Ovary (tissue), 7 donors: ENCODE measurements at regions not wholly inside any gene's neighbourhood (a gene's known extent, or its start where the extent isn't known, plus 50 kb on each side); places are given as distances from the start of the nearest gene placed in this dataset.

ENCODE experiments used
- DNase-seq, 5 donors: peaks; one replicate each; pipeline ENCODE4 v3.0.0-alpha.2; 2019 to 2020
- H3K27ac ChIP-seq, 2 donors: fragments of 200-600 bp; one replicate each; pipeline versions ENCODE4 v1.5.1 to v1.8.0; 2019 to 2022
- H3K27me3 ChIP-seq: fragments of 200-600 bp; one replicate; pipeline ENCODE4 v1.8.0; 2022
- H3K36me3 ChIP-seq: fragments of 200-600 bp; sonication (generic); one replicate; pipeline ENCODE4 v1.5.1; 2019
- H3K4me1 ChIP-seq: one replicate; pipeline ENCODE4 v1.8.1; 2013; ENCODE audit warnings: mild to moderate bottlenecking, moderate library complexity; ENCODE audit not compliant: insufficient read depth
- H3K4me3 ChIP-seq: fragments of 200-600 bp; sonication (generic); one replicate; pipeline ENCODE4 v1.5.1; 2017
- H3K9me3 ChIP-seq, 2 donors: fragments of 200-600 bp in 1 of 2; sonication (generic) in 1 of 2; one replicate each; pipeline versions ENCODE4 v1.5.1 to v1.8.1; 2013 to 2019; ENCODE audit warnings: mild to moderate bottlenecking in 1 of 2, moderate library complexity in 1 of 2
- CTCF ChIP-seq, 3 donors: fragments of 450-650 bp in 2 of 3; fragments of 200-600 bp in 1 of 3; IDR thresholded peaks; one replicate each; pipeline versions ENCODE4 v1.5.1 to v1.8.0; 2016 to 2022; ENCODE audit warnings: antibody characterized with exemption in 3 of 3, mild to moderate bottlenecking in 1 of 3
- EP300 ChIP-seq: sonication (generic); formaldehyde crosslinking; IDR thresholded peaks from one replicate; pipeline ENCODE4 v1.6.1; 2017; ENCODE audit warnings: antibody characterized with exemption
- POLR2A ChIP-seq: fragments of 450-650 bp; IDR thresholded peaks from one replicate; pipeline ENCODE4 v1.6.1; 2017; ENCODE audit warnings: antibody characterized with exemption, mild to moderate bottlenecking, moderate library complexity
- WGBS, 3 donors: extraction: QIAGEN DNeasy Blood & Tissue Kit in 1 of 3; methylation state at CpG; one replicate each; pipeline versions ENCODE4 v1.1.5 to v1.1.7; 2013 to 2017; 5-methylcytosine and 5-hydroxymethylcytosine counted together
- intact Hi-C, 4 donors: fragments of 100-400 bp; cut with DNase I; formaldehyde crosslinking; loops; one replicate each; pipeline versions ENCODE4 v1.11.0 to v1.15.1; 2022 to 2023
- donor health status: DM: no; HTN: no; CAD: no; lungs with moderate emphysema.
- donor health status: DM: no; HTN: no; CAD: no.
- donor health status: Bipolar disorder and iron deficiency.
- donor health status: DM: no; HTN: no; CAD: no.
- donor health status: DM: yes; HTN: yes; CAD: no.

DNA sequence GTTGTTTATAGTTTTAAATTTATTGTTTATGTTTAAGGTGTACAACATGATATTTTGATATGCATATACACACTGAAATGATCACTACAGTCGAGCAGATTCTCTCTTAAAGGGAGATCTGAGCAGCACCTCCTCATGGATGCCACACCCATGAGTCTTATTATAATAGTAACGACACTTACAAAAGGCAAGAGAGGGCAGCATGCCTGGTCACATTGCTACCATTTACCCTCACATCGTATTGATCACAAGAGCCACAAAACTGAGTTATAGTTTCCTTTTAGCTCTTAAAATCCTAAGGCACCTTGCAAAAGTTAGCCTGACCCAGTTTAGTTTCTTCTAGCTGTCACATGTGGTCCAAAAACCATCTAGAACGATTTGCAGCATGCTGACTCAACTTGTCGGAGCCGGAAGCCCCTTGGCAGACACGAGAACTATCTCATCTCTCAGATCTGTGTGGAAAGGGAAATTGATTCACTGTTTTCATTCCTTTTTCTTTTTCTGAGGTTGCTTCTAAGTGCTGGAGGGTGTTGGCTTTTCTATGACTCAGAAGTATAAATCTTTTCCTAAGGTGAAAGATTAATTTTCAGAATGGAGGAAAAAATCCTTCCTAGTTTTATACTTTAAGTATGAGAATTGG, 85.3 kb downstream of the CDC42EP3 start:
- H3K27me3 ChIP-seq: no peaks in the 10 kb centered on the region
- peak in 2 of 5 donors; percentile 22 to 47 for DNase-seq
- intact Hi-C loops: no loop called here
- H3K36me3 ChIP-seq: no peaks in the 10 kb centered on the region
- peaks cover 19% of the 10 kb centered on the region for H3K4me1 ChIP-seq
- WGBS, 3 donors: 13 to 20% (median 13%) methylated on average over 7 of the region's 7 CpGs
- no peaks in the 10 kb centered on the region for H3K9me3 ChIP-seq
- no peak overlapping the region for H3K4me3 ChIP-seq
- TF ChIP-seq EP300 (no peak), POLR2A (no peak), CTCF (IDR thresholded peaks at IDR 0.05) (no peak)
- no peak overlapping the region for H3K27ac ChIP-seq

GRCh38 chr2:37586663-37587317, 84.7 kb downstream of the CDC42EP3 start:
- WGBS, 3 donors: 74 to 88% (median 87%) methylated on average over 3 of the region's 3 CpGs
- H3K4me1 ChIP-seq: peaks cover 19% of the 10 kb centered on the region

DNA sequence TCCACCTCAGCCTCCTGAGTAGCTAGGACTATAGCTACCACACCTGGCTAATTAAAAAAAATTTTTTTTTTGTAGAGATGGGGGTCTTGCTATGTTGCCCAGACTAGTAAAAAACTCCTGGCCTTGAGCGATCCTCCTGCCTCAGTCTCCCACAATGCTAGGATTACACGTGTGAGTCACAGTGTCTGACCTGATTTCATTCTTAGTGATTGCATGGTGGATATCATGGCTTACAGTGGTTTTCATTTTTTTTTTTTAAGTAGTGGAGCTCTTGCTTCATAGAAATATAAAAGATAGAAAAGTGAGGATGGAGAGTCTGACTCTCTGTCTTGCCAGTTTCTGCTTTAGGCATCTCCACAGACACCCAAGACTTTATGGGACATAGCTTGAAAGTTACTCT, 83.6 kb downstream of the CDC42EP3 start:
- Histone ChIP-seq H3K4me1 (peaks cover 19% of the 10 kb centered on the region), H3K36me3 (no peaks in the 10 kb centered on the region), H3K27me3 (no peaks in the 10 kb centered on the region), H3K27ac (no peak overlapping the region), H3K9me3 (no peaks in the 10 kb centered on the region), H3K4me3 (no peak overlapping the region)
- DNase-seq: no peak
- WGBS, 3 donors: 93 to 98% (median 94%) methylated on average over 2 of the region's 2 CpGs
- TF ChIP-seq POLR2A (no peak), CTCF (IDR thresholded peaks at IDR 0.05) (no peak), EP300 (no peak)
- intact Hi-C loops: no loop called here

More at GRCh38 chr2:37586663-37587317, 84.7 kb downstream of the CDC42EP3 start:
- Histone ChIP-seq H3K9me3 (no peaks in the 10 kb centered on the region), H3K27me3 (no peaks in the 10 kb centered on the region), H3K36me3 (no peaks in the 10 kb centered on the region), H3K4me3 (no peak overlapping the region), H3K27ac (no peak overlapping the region)
- no peak for TF ChIP-seq EP300
- no peak for TF ChIP-seq CTCF (IDR thresholded peaks at IDR 0.05)
- no peak for TF ChIP-seq POLR2A
- intact Hi-C loops: no loop called here
- DNase-seq: no peak

- H3K4me1 ChIP-seq: peaks cover 17% of the 10 kb centered on the region
Measured at GRCh38 chr2:37588316-37588777, 83.1 kb downstream of the CDC42EP3 start.

More at GRCh38 chr2:37588316-37588777, 83.1 kb downstream of the CDC42EP3 start:
- H3K4me3 ChIP-seq: no peak overlapping the region
- no peak for DNase-seq
- H3K27me3 ChIP-seq: no peaks in the 10 kb centered on the region
- no peaks in the 10 kb centered on the region for H3K9me3 ChIP-seq
- H3K27ac ChIP-seq: no peak overlapping the region
- intact Hi-C loops: no loop called here
- TF ChIP-seq CTCF (IDR thresholded peaks at IDR 0.05) (no peak), POLR2A (no peak), EP300 (no peak)
- no peaks in the 10 kb centered on the region for H3K36me3 ChIP-seq
- WGBS, 3 donors: 91 to 94% (median 94%) methylated on average over 6 of the region's 6 CpGs
